GM23338 (cell line): ENCODE measurements at regions not wholly inside any gene's neighbourhood (a gene's known extent, or its start where the extent isn't known, plus 50 kb on each side); places are given as distances from the start of the nearest gene placed in this dataset.

Experiments
- CTCF ChIP-seq, 2 experiments: fragments of 200-600 bp in 1 of 2; sonication (generic) in 1 of 2; conservative IDR thresholded peaks; 2 replicates each; pipeline versions ENCODE4 v1.5.1 to v1.6.1; 2016 to 2017; ENCODE audit warnings: antibody characterized with exemption in 2 of 2, low read depth in 2 of 2, mild to moderate bottlenecking in 2 of 2, moderate library complexity in 1 of 2
- EZH2 ChIP-seq: fragments of 200-600 bp; sonication (generic); IDR thresholded peaks from one replicate; pipeline ENCODE4 v1.8.0; 2017; ENCODE audit warnings: antibody characterized with exemption, mild to moderate bottlenecking, low read depth; ENCODE audit not compliant: unreplicated experiment
- EZH2phosphoT487 ChIP-seq: fragments of 200-600 bp; sonication (generic); IDR thresholded peaks from one replicate; pipeline ENCODE4 v1.8.1; 2018; ENCODE audit warnings: antibody characterized with exemption; ENCODE audit not compliant: unreplicated experiment
- JUNB ChIP-seq: IDR thresholded peaks from one replicate; pipeline ENCODE4 v1.6.1; 2016; ENCODE audit warnings: antibody characterized with exemption; ENCODE audit not compliant: unreplicated experiment
- NANOG ChIP-seq: IDR thresholded peaks from 2 replicates; pipeline ENCODE4 v1.6.1; 2016; ENCODE audit warnings: antibody characterized with exemption, borderline replicate concordance
- POLR2AphosphoS5 ChIP-seq: IDR thresholded peaks from 2 replicates; pipeline ENCODE4 v1.6.1; 2016; ENCODE audit warnings: antibody characterized with exemption, low read depth
- TF ChIP-seq, protein P1 (sequence below): IDR thresholded peaks from one replicate; pipeline ENCODE4 v1.6.1; 2018; ENCODE audit warnings: antibody characterized with exemption; ENCODE audit not compliant: unreplicated experiment
- TF ChIP-seq, protein P2 (sequence below): fragments of 250-450 bp; sonication (Bioruptor Pico); IDR thresholded peaks from 2 replicates; pipeline ENCODE4 v1.5.0; 2020; ENCODE audit warnings: mild to moderate bottlenecking, moderate library complexity

- no peak for TF ChIP-seq CTCF (conservative IDR thresholded peaks at IDR 0.05; ENCODE audit: low read depth in 2 of 2)
- TF ChIP-seq EZH2: no peak
- TF ChIP-seq JUNB: no peak
- TF ChIP-seq NANOG: no peak
- TF ChIP-seq POLR2AphosphoS5: no peak
- TF ChIP-seq, protein P1, sequence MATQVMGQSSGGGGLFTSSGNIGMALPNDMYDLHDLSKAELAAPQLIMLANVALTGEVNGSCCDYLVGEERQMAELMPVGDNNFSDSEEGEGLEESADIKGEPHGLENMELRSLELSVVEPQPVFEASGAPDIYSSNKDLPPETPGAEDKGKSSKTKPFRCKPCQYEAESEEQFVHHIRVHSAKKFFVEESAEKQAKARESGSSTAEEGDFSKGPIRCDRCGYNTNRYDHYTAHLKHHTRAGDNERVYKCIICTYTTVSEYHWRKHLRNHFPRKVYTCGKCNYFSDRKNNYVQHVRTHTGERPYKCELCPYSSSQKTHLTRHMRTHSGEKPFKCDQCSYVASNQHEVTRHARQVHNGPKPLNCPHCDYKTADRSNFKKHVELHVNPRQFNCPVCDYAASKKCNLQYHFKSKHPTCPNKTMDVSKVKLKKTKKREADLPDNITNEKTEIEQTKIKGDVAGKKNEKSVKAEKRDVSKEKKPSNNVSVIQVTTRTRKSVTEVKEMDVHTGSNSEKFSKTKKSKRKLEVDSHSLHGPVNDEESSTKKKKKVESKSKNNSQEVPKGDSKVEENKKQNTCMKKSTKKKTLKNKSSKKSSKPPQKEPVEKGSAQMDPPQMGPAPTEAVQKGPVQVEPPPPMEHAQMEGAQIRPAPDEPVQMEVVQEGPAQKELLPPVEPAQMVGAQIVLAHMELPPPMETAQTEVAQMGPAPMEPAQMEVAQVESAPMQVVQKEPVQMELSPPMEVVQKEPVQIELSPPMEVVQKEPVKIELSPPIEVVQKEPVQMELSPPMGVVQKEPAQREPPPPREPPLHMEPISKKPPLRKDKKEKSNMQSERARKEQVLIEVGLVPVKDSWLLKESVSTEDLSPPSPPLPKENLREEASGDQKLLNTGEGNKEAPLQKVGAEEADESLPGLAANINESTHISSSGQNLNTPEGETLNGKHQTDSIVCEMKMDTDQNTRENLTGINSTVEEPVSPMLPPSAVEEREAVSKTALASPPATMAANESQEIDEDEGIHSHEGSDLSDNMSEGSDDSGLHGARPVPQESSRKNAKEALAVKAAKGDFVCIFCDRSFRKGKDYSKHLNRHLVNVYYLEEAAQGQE: no peak
- TF ChIP-seq, protein P2, sequence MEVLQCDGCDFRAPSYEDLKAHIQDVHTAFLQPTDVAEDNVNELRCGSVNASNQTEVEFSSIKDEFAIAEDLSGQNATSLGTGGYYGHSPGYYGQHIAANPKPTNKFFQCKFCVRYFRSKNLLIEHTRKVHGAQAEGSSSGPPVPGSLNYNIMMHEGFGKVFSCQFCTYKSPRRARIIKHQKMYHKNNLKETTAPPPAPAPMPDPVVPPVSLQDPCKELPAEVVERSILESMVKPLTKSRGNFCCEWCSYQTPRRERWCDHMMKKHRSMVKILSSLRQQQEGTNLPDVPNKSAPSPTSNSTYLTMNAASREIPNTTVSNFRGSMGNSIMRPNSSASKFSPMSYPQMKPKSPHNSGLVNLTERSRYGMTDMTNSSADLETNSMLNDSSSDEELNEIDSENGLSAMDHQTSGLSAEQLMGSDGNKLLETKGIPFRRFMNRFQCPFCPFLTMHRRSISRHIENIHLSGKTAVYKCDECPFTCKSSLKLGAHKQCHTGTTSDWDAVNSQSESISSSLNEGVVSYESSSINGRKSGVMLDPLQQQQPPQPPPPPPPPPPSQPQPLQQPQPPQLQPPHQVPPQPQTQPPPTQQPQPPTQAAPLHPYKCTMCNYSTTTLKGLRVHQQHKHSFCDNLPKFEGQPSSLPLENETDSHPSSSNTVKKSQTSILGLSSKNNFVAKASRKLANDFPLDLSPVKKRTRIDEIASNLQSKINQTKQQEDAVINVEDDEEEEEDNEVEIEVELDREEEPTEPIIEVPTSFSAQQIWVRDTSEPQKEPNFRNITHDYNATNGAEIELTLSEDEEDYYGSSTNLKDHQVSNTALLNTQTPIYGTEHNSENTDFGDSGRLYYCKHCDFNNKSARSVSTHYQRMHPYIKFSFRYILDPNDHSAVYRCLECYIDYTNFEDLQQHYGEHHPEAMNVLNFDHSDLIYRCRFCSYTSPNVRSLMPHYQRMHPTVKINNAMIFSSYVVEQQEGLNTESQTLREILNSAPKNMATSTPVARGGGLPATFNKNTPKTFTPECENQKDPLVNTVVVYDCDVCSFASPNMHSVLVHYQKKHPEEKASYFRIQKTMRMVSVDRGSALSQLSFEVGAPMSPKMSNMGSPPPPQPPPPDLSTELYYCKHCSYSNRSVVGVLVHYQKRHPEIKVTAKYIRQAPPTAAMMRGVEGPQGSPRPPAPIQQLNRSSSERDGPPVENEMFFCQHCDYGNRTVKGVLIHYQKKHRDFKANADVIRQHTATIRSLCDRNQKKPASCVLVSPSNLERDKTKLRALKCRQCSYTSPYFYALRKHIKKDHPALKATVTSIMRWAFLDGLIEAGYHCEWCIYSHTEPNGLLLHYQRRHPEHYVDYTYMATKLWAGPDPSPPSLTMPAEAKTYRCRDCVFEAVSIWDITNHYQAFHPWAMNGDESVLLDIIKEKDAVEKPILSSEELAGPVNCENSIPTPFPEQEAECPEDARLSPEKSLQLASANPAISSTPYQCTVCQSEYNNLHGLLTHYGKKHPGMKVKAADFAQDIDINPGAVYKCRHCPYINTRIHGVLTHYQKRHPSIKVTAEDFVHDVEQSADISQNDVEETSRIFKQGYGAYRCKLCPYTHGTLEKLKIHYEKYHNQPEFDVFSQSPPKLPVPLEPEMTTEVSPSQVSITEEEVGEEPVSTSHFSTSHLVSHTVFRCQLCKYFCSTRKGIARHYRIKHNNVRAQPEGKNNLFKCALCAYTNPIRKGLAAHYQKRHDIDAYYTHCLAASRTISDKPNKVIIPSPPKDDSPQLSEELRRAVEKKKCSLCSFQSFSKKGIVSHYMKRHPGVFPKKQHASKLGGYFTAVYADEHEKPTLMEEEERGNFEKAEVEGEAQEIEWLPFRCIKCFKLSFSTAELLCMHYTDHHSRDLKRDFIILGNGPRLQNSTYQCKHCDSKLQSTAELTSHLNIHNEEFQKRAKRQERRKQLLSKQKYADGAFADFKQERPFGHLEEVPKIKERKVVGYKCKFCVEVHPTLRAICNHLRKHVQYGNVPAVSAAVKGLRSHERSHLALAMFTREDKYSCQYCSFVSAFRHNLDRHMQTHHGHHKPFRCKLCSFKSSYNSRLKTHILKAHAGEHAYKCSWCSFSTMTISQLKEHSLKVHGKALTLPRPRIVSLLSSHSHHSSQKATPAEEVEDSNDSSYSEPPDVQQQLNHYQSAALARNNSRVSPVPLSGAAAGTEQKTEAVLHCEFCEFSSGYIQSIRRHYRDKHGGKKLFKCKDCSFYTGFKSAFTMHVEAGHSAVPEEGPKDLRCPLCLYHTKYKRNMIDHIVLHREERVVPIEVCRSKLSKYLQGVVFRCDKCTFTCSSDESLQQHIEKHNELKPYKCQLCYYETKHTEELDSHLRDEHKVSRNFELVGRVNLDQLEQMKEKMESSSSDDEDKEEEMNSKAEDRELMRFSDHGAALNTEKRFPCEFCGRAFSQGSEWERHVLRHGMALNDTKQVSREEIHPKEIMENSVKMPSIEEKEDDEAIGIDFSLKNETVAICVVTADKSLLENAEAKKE (CRISPR knock-in tag): no peak
- TF ChIP-seq EZH2phosphoT487: no peak
These were observed 594.7 kb downstream of the METTL15 start for GRCh38 chr11:28702871-28703270.
